PC-9 (cell line): ENCODE measurements at regions not wholly inside any gene's neighbourhood (a gene's known extent, or its start where the extent isn't known, plus 50 kb on each side); places are given as distances from the start of the nearest gene placed in this dataset.

Experiments
- BruUV-seq: library from RNA; stranded (reverse); fragments of 400-500 nt; replicated peaks from 2 replicates; lab custom pipeline; 2021; lab: Mats Ljungman, UMichigan
- CTCF ChIA-PET: fragments of 300-600 bp; sonication (Branson Sonifier 250); formaldehyde crosslinking; loops from one replicate; lab custom pipeline; 2022; ENCODE audit warnings: antibody characterized with exemption; lab: Charles Lee
- POLR2A ChIA-PET: fragments of 300-600 bp; sonication (Branson Sonifier 250); formaldehyde crosslinking; loops from one replicate; lab custom pipeline; 2022; ENCODE audit warnings: antibody characterized with exemption; ENCODE audit not compliant: unreplicated experiment; lab: Charles Lee
- DNase-seq, 2 experiments: peaks; one replicate each; pipeline versions ENCODE4 v3.0.0 to v3.0.0-alpha.2; 2015 to 2022; ENCODE audit warnings: mixed read lengths in 1 of 2
- H2AFZ ChIP-seq: fragments of 200-600 bp; sonication (generic); 2 replicates; pipeline ENCODE4 v1.8.1; 2017; ENCODE audit warnings: antibody characterized with exemption
- H3F3A ChIP-seq: fragments of 200-600 bp; sonication (generic); 2 replicates; pipeline ENCODE4 v1.8.1; 2017; ENCODE audit warnings: antibody characterized with exemption, mild to moderate bottlenecking, low read depth; ENCODE audit not compliant: insufficient read depth
- H3K27ac ChIP-seq: fragments of 200-600 bp; sonication (generic); 2 replicates; pipeline ENCODE4 v1.6.1; 2016; ENCODE audit warnings: mixed run types
- H3K27me3 ChIP-seq: fragments of 200-600 bp; sonication (generic); 2 replicates; pipeline ENCODE4 v1.6.1; 2016; ENCODE audit warnings: low read depth, mixed run types; ENCODE audit not compliant: insufficient read depth
- H3K36me3 ChIP-seq: fragments of 200-600 bp; sonication (generic); 2 replicates; pipeline ENCODE4 v1.6.1; 2016; ENCODE audit warnings: low read depth, mixed run types
- H3K4me1 ChIP-seq: fragments of 200-600 bp; sonication (generic); replicated peaks from 2 replicates; pipeline ENCODE4 v1.6.1; 2016; ENCODE audit warnings: mixed run types; ENCODE audit not compliant: insufficient read depth
- H3K4me2 ChIP-seq: fragments of 200-600 bp; sonication (generic); 2 replicates; pipeline ENCODE4 v1.6.1; 2017; ENCODE audit warnings: mixed run types
- H3K4me3 ChIP-seq: fragments of 200-600 bp; sonication (generic); 2 replicates; pipeline ENCODE4 v1.6.1; 2016; ENCODE audit warnings: mixed run types
- H3K79me2 ChIP-seq: fragments of 200-600 bp; sonication (generic); 2 replicates; pipeline ENCODE4 v1.6.1; 2017; ENCODE audit warnings: low read depth, mixed run types
- H3K9me2 ChIP-seq: fragments of 200-600 bp; sonication (generic); 2 replicates; pipeline ENCODE4 v1.8.1; 2017; ENCODE audit warnings: mild to moderate bottlenecking; ENCODE audit not compliant: insufficient read depth
- H3K9me3 ChIP-seq: fragments of 200-600 bp; sonication (generic); 2 replicates; pipeline ENCODE4 v1.8.1; 2016; ENCODE audit warnings: low read depth; ENCODE audit not compliant: insufficient read depth
- H4K20me1 ChIP-seq: fragments of 200-600 bp; sonication (generic); 2 replicates; pipeline ENCODE4 v1.8.1; 2017; ENCODE audit not compliant: insufficient read depth
- CTCF ChIP-seq: fragments of 200-600 bp; sonication (generic); conservative IDR thresholded peaks from 2 replicates; pipeline ENCODE4 v1.6.1; 2017; ENCODE audit warnings: mixed run types, antibody characterized with exemption, mild to moderate bottlenecking, moderate library complexity
- EZH2 ChIP-seq: fragments of 200-600 bp; sonication (generic); IDR thresholded peaks from 2 replicates; pipeline ENCODE4 v1.8.0; 2017; ENCODE audit warnings: antibody characterized with exemption, low read depth
- intact Hi-C: fragments of 100-400 bp; cut with micrococcal nuclease; formaldehyde crosslinking; loops from one replicate; pipeline ENCODE4 v1.10.0; 2022; ENCODE audit not compliant: unreplicated experiment

- peaks cover 4% of the 10 kb centered on the region; the same call in 1 of the 2 replicates for H3K9me2 ChIP-seq
- H3K4me2 ChIP-seq, result no peak overlapping the region
- no peaks in the 10 kb centered on the region for H3K79me2 ChIP-seq
- no peaks in the 10 kb centered on the region for H3K9me3 ChIP-seq
- no peak overlapping the region for H3K4me3 ChIP-seq
- H3F3A ChIP-seq, result no peaks in the 10 kb centered on the region
- H3K27me3 ChIP-seq, result no peaks in the 10 kb centered on the region
- H3K36me3 ChIP-seq, result no peaks in the 10 kb centered on the region
- POLR2A ChIA-PET, result no interaction called here
- H3K4me1 ChIP-seq, result no peaks in the 10 kb centered on the region
- intact Hi-C loops, result no loop called here
- CTCF ChIA-PET, result interaction anchor here (0.6 kb wide), 1 partner anchor 112 kb away, joined by 4 read pairs; no protein-coding TSS in a partner anchor
- BruUV-seq, result no TSS peak
- no peaks in the 10 kb centered on the region for H4K20me1 ChIP-seq
- no peak overlapping the region for H2AFZ ChIP-seq
- H3K27ac ChIP-seq, result no peak overlapping the region
- TF ChIP-seq CTCF (no peak), EZH2 (no peak)
- DNase-seq, result no peak
These were observed 56.2 kb upstream of the TNPO1 start for GRCh38 chr5:72760259-72760658.

- Histone ChIP-seq H3K9me2 (no peaks in the 10 kb centered on the region), H3K27ac (no peak overlapping the region), H3F3A (no peaks in the 10 kb centered on the region), H3K4me2 (no peak overlapping the region), H3K27me3 (no peaks in the 10 kb centered on the region), H3K4me1 (no peaks in the 10 kb centered on the region), H4K20me1 (no peaks in the 10 kb centered on the region), H3K4me3 (no peak overlapping the region), H2AFZ (no peak overlapping the region), H3K36me3 (no peaks in the 10 kb centered on the region), H3K79me2 (no peaks in the 10 kb centered on the region), H3K9me3 (no peaks in the 10 kb centered on the region)
- no TSS peak for BruUV-seq
- TF ChIP-seq CTCF, result no peak
- no peak for TF ChIP-seq EZH2
- ChIA-PET CTCF (no interaction called here), POLR2A (no interaction called here)
- no peak for DNase-seq
- intact Hi-C loops, result no loop called here
These were observed 63.6 kb upstream of the TNPO1 start for GRCh38 chr5:72752909-72753308.

- no peak for DNase-seq
- no peak overlapping the region for H2AFZ ChIP-seq
- no peak overlapping the region for H3K4me2 ChIP-seq
- POLR2A ChIA-PET, result no interaction called here
- no peaks in the 10 kb centered on the region for H3K27me3 ChIP-seq
- CTCF ChIA-PET, result no interaction called here
- no peaks in the 10 kb centered on the region for H3K9me2 ChIP-seq
- H3K9me3 ChIP-seq, result no peaks in the 10 kb centered on the region
- no TSS peak for BruUV-seq
- no peaks in the 10 kb centered on the region for H3K79me2 ChIP-seq
- no peaks in the 10 kb centered on the region for H3K4me1 ChIP-seq
- no peak overlapping the region for H3K27ac ChIP-seq
- no peaks in the 10 kb centered on the region for H3K36me3 ChIP-seq
- no peak overlapping the region for H3K4me3 ChIP-seq
- no peaks in the 10 kb centered on the region for H3F3A ChIP-seq
- no peaks in the 10 kb centered on the region for H4K20me1 ChIP-seq
- no peak for TF ChIP-seq EZH2
- no peak for TF ChIP-seq CTCF
- intact Hi-C loops, result no loop called here
These were observed 67.0 kb upstream of the TNPO1 start for GRCh38 chr5:72749362-72749997.
